SJSA1 (cell line): ENCODE measurements at regions not wholly inside any gene's neighbourhood (a gene's known extent, or its start where the extent isn't known, plus 50 kb on each side); places are given as distances from the start of the nearest gene placed in this dataset.

ENCODE experiments used
- DNase-seq, 2 experiments: peaks; one replicate each; pipeline ENCODE4 v3.0.0-alpha.2; 2015 to 2020; ENCODE audit warnings: low spot score in 2 of 2, low read depth in 1 of 2
- H3K27ac ChIP-seq: fragments of 250-450 bp; sonication (Bioruptor Pico); 2 replicates; pipeline ENCODE4 v1.5.1; 2020; ENCODE audit warnings: mild to moderate bottlenecking, moderate library complexity
- H3K27me3 ChIP-seq: fragments of 250-450 bp; sonication (Bioruptor Pico); replicated peaks from 2 replicates; pipeline ENCODE4 v1.5.1; 2020; ENCODE audit warnings: mild to moderate bottlenecking, moderate library complexity
- H3K36me3 ChIP-seq: fragments of 250-450 bp; sonication (Bioruptor Pico); 2 replicates; pipeline ENCODE4 v1.5.1; 2020; ENCODE audit warnings: mild to moderate bottlenecking
- H3K4me1 ChIP-seq: fragments of 250-450 bp; sonication (Bioruptor Pico); replicated peaks from 2 replicates; pipeline ENCODE4 v1.6.1; 2021; ENCODE audit warnings: mild to moderate bottlenecking
- H3K4me3 ChIP-seq: fragments of 250-450 bp; sonication (Bioruptor Pico); 2 replicates; pipeline ENCODE4 v1.5.1; 2020; ENCODE audit warnings: mild to moderate bottlenecking
- H3K9me3 ChIP-seq: fragments of 250-450 bp; sonication (Bioruptor Pico); replicated peaks from 2 replicates; pipeline ENCODE4 v1.5.1; 2020; ENCODE audit warnings: mild to moderate bottlenecking

- Histone ChIP-seq H3K27ac (no peak overlapping the region), H3K4me1 (peaks cover 16% of the 10 kb centered on the region), H3K36me3 (no peaks in the 10 kb centered on the region), H3K27me3 (no peaks in the 10 kb centered on the region), H3K9me3 (peaks cover 12% of the 10 kb centered on the region), H3K4me3 (no peak overlapping the region)
- DNase-seq: no peak
Observed at GRCh38 chr1:221100611-221101010, 221.4 kb downstream of the HLX start.

- no peaks in the 10 kb centered on the region for H3K36me3 ChIP-seq
- DNase-seq: no peak
- peaks cover 11% of the 10 kb centered on the region for H3K4me1 ChIP-seq
- no peak overlapping the region for H3K27ac ChIP-seq
- H3K27me3 ChIP-seq: no peaks in the 10 kb centered on the region
- H3K9me3 ChIP-seq: peaks cover 12% of the 10 kb centered on the region
- no peak overlapping the region for H3K4me3 ChIP-seq
Observed at GRCh38 chr1:221101807-221102605, 222.8 kb downstream of the HLX start.

- no peak overlapping the region for H3K4me3 ChIP-seq
- no peaks in the 10 kb centered on the region for H3K9me3 ChIP-seq
- DNase-seq: no peak
- no peaks in the 10 kb centered on the region for H3K4me1 ChIP-seq
- H3K27ac ChIP-seq: no peak overlapping the region
- no peaks in the 10 kb centered on the region for H3K36me3 ChIP-seq
- no peaks in the 10 kb centered on the region for H3K27me3 ChIP-seq
Observed at GRCh38 chr1:221104596-221104995, 225.4 kb downstream of the HLX start.

GRCh38 chr1:221105578-221105977 is 226.3 kb downstream of the HLX start:
- Histone ChIP-seq H3K36me3 (no peaks in the 10 kb centered on the region), H3K4me3 (no peak overlapping the region), H3K27ac (no peak overlapping the region), H3K4me1 (no peaks in the 10 kb centered on the region), H3K27me3 (no peaks in the 10 kb centered on the region), H3K9me3 (no peaks in the 10 kb centered on the region)
- no peak for DNase-seq

- DNase-seq: no peak
- H3K36me3 ChIP-seq: no peaks in the 10 kb centered on the region
- no peak overlapping the region for H3K27ac ChIP-seq
- H3K4me3 ChIP-seq: no peak overlapping the region
- H3K27me3 ChIP-seq: no peaks in the 10 kb centered on the region
- H3K9me3 ChIP-seq: no peaks in the 10 kb centered on the region
- H3K4me1 ChIP-seq: no peaks in the 10 kb centered on the region
Observed at GRCh38 chr1:221106616-221107015, 227.4 kb downstream of the HLX start.

- H3K4me1 ChIP-seq: no peaks in the 10 kb centered on the region
- H3K27me3 ChIP-seq: no peaks in the 10 kb centered on the region
- no peaks in the 10 kb centered on the region for H3K9me3 ChIP-seq
- no peak overlapping the region for H3K4me3 ChIP-seq
- H3K36me3 ChIP-seq: no peaks in the 10 kb centered on the region
- DNase-seq: no peak
- no peak overlapping the region for H3K27ac ChIP-seq
Observed at GRCh38 chr1:221109930-221110329, 230.7 kb downstream of the HLX start.

GRCh38 chr1:221117133-221117532 is 237.9 kb downstream of the HLX start:
- no peak overlapping the region for H3K4me3 ChIP-seq
- H3K36me3 ChIP-seq: no peaks in the 10 kb centered on the region
- H3K27me3 ChIP-seq: no peaks in the 10 kb centered on the region
- no peak for DNase-seq
- no peak overlapping the region for H3K27ac ChIP-seq
- no peaks in the 10 kb centered on the region for H3K9me3 ChIP-seq
- peaks cover 16% of the 10 kb centered on the region for H3K4me1 ChIP-seq

GRCh38 chr1:221117548-221117951 is 238.3 kb downstream of the HLX start:
- H3K36me3 ChIP-seq: no peaks in the 10 kb centered on the region
- H3K9me3 ChIP-seq: no peaks in the 10 kb centered on the region
- peak in 1 of 2 experiments; percentile 42 for DNase-seq
- no peak overlapping the region for H3K27ac ChIP-seq
- H3K4me1 ChIP-seq: peaks cover 16% of the 10 kb centered on the region
- no peak overlapping the region for H3K4me3 ChIP-seq
- no peaks in the 10 kb centered on the region for H3K27me3 ChIP-seq

GRCh38 chr1:221118176-221118937 is 239.1 kb downstream of the HLX start:
- no peak for DNase-seq
- Histone ChIP-seq H3K27me3 (no peaks in the 10 kb centered on the region), H3K36me3 (no peaks in the 10 kb centered on the region), H3K4me3 (no peak overlapping the region), H3K27ac (no peak overlapping the region), H3K9me3 (no peaks in the 10 kb centered on the region), H3K4me1 (peaks cover 16% of the 10 kb centered on the region)

- peaks cover 16% of the 10 kb centered on the region for H3K4me1 ChIP-seq
Observed at GRCh38 chr1:221118938-221119320, 239.7 kb downstream of the HLX start.

GRCh38 chr1:221122501-221122900 is 243.3 kb downstream of the HLX start:
- DNase-seq: no peak

More at GRCh38 chr1:221118938-221119320, 239.7 kb downstream of the HLX start:
- H3K9me3 ChIP-seq: no peaks in the 10 kb centered on the region
- no peaks in the 10 kb centered on the region for H3K27me3 ChIP-seq
- H3K27ac ChIP-seq: no peak overlapping the region
- H3K4me3 ChIP-seq: no peak overlapping the region
- H3K36me3 ChIP-seq: no peaks in the 10 kb centered on the region
- DNase-seq: no peak

GRCh38 chr1:221125976-221126375 is 246.7 kb downstream of the HLX start:
- H3K27me3 ChIP-seq: no peaks in the 10 kb centered on the region
- H3K4me1 ChIP-seq: no peaks in the 10 kb centered on the region
- H3K27ac ChIP-seq: no peak overlapping the region
- no peaks in the 10 kb centered on the region for H3K36me3 ChIP-seq
- DNase-seq: no peak
- no peak overlapping the region for H3K4me3 ChIP-seq
- H3K9me3 ChIP-seq: no peaks in the 10 kb centered on the region

More at GRCh38 chr1:221122501-221122900, 243.3 kb downstream of the HLX start:
- Histone ChIP-seq H3K9me3 (no peaks in the 10 kb centered on the region), H3K36me3 (no peaks in the 10 kb centered on the region), H3K4me3 (no peak overlapping the region), H3K27me3 (no peaks in the 10 kb centered on the region), H3K4me1 (peaks cover 10% of the 10 kb centered on the region), H3K27ac (no peak overlapping the region)

- no peaks in the 10 kb centered on the region for H3K4me1 ChIP-seq
- H3K4me3 ChIP-seq: no peak overlapping the region
- H3K27me3 ChIP-seq: no peaks in the 10 kb centered on the region
- no peaks in the 10 kb centered on the region for H3K9me3 ChIP-seq
- no peak for DNase-seq
- H3K27ac ChIP-seq: no peak overlapping the region
- H3K36me3 ChIP-seq: no peaks in the 10 kb centered on the region
Observed at GRCh38 chr1:221137666-221138065, 258.4 kb downstream of the HLX start.

- Histone ChIP-seq H3K9me3 (no peaks in the 10 kb centered on the region), H3K4me1 (no peaks in the 10 kb centered on the region), H3K4me3 (no peak overlapping the region), H3K27me3 (no peaks in the 10 kb centered on the region), H3K36me3 (no peaks in the 10 kb centered on the region), H3K27ac (no peak overlapping the region)
- DNase-seq: no peak
Observed at GRCh38 chr1:221138516-221138915, 259.3 kb downstream of the HLX start.
